ENCODE measurements at regions not wholly inside any gene's neighbourhood (a gene's known extent, or its start where the extent isn't known, plus 50 kb on each side); places are given as distances from the start of the nearest gene placed in this dataset.
A peak's percentile ranks its signal among the peaks of the same experiment; 100 is the strongest.
"Not testable (repeated sequence)": the region's sequence is repeated elsewhere in the genome, so short reads cannot be mapped to it uniquely, and the experiment has no call there.

DNA sequence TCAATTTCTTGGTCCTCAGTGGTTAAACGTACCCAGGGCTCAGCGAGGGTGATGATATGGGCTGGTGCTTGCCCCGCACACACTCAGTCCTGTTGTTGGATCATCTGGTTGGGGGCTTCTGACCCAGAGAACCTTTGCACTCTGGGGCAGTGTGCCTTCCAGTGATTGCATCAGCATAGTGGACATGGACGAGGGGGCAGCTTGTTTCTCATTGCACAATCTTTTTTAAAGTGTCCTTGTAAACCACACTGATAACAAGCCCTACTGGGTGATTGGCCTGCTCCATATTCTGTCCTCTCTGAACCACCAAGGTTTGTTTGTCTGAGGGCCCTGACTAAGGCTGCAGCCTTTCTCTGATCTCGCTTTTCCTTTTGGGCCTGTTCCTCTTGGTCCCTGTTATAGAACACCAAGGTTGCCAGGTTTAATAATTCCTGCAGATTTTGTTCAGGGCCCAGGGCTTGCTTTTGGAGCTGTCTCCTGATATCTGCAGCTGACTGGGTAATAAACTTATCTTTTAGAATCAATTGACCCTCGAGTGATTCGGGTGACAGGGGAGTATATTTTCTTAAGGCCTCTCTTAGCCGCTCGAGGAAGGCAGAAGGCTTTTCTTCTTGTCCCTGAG, 101.6 kb downstream of the SH3GLB1 start (continued):
- peak; percentile 40; the same call in 1 of the 2 replicates for TF ChIP-seq CXXC5 (CRISPR knock-in tag; IDR thresholded peaks at IDR 0.05)
- TF ChIP-seq, protein P1, sequence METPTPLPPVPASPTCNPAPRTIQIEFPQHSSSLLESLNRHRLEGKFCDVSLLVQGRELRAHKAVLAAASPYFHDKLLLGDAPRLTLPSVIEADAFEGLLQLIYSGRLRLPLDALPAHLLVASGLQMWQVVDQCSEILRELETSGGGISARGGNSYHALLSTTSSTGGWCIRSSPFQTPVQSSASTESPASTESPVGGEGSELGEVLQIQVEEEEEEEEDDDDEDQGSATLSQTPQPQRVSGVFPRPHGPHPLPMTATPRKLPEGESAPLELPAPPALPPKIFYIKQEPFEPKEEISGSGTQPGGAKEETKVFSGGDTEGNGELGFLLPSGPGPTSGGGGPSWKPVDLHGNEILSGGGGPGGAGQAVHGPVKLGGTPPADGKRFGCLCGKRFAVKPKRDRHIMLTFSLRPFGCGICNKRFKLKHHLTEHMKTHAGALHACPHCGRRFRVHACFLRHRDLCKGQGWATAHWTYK (CRISPR knock-in tag; IDR thresholded peaks at IDR 0.05): 0 out of 2 replicates have a peak, but pooled peaks have one; percentile 45
- peak; percentile 39; the same call in 1 of the 2 replicates for TF ChIP-seq ZNF589 (CRISPR knock-in tag; IDR thresholded peaks at IDR 0.05; ENCODE audit: low read depth)
- TF ChIP-seq, protein P2, sequence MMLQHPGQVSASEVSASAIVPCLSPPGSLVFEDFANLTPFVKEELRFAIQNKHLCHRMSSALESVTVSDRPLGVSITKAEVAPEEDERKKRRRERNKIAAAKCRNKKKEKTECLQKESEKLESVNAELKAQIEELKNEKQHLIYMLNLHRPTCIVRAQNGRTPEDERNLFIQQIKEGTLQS (IDR thresholded peaks at IDR 0.05): peak; percentile 87
- TF ChIP-seq, protein P2 (CRISPR knock-in tag; conservative IDR thresholded peaks at IDR 0.05): not testable (repeated sequence)
- peak; percentile 46; the same call in 1 of the 2 replicates for TF ChIP-seq ARID1B (IDR thresholded peaks at IDR 0.05)
- peak; percentile 31; the same call in 1 of the 2 replicates for TF ChIP-seq CTBP1 (IDR thresholded peaks at IDR 0.05; ENCODE audit: borderline replicate concordance)
- TF ChIP-seq, protein P3, sequence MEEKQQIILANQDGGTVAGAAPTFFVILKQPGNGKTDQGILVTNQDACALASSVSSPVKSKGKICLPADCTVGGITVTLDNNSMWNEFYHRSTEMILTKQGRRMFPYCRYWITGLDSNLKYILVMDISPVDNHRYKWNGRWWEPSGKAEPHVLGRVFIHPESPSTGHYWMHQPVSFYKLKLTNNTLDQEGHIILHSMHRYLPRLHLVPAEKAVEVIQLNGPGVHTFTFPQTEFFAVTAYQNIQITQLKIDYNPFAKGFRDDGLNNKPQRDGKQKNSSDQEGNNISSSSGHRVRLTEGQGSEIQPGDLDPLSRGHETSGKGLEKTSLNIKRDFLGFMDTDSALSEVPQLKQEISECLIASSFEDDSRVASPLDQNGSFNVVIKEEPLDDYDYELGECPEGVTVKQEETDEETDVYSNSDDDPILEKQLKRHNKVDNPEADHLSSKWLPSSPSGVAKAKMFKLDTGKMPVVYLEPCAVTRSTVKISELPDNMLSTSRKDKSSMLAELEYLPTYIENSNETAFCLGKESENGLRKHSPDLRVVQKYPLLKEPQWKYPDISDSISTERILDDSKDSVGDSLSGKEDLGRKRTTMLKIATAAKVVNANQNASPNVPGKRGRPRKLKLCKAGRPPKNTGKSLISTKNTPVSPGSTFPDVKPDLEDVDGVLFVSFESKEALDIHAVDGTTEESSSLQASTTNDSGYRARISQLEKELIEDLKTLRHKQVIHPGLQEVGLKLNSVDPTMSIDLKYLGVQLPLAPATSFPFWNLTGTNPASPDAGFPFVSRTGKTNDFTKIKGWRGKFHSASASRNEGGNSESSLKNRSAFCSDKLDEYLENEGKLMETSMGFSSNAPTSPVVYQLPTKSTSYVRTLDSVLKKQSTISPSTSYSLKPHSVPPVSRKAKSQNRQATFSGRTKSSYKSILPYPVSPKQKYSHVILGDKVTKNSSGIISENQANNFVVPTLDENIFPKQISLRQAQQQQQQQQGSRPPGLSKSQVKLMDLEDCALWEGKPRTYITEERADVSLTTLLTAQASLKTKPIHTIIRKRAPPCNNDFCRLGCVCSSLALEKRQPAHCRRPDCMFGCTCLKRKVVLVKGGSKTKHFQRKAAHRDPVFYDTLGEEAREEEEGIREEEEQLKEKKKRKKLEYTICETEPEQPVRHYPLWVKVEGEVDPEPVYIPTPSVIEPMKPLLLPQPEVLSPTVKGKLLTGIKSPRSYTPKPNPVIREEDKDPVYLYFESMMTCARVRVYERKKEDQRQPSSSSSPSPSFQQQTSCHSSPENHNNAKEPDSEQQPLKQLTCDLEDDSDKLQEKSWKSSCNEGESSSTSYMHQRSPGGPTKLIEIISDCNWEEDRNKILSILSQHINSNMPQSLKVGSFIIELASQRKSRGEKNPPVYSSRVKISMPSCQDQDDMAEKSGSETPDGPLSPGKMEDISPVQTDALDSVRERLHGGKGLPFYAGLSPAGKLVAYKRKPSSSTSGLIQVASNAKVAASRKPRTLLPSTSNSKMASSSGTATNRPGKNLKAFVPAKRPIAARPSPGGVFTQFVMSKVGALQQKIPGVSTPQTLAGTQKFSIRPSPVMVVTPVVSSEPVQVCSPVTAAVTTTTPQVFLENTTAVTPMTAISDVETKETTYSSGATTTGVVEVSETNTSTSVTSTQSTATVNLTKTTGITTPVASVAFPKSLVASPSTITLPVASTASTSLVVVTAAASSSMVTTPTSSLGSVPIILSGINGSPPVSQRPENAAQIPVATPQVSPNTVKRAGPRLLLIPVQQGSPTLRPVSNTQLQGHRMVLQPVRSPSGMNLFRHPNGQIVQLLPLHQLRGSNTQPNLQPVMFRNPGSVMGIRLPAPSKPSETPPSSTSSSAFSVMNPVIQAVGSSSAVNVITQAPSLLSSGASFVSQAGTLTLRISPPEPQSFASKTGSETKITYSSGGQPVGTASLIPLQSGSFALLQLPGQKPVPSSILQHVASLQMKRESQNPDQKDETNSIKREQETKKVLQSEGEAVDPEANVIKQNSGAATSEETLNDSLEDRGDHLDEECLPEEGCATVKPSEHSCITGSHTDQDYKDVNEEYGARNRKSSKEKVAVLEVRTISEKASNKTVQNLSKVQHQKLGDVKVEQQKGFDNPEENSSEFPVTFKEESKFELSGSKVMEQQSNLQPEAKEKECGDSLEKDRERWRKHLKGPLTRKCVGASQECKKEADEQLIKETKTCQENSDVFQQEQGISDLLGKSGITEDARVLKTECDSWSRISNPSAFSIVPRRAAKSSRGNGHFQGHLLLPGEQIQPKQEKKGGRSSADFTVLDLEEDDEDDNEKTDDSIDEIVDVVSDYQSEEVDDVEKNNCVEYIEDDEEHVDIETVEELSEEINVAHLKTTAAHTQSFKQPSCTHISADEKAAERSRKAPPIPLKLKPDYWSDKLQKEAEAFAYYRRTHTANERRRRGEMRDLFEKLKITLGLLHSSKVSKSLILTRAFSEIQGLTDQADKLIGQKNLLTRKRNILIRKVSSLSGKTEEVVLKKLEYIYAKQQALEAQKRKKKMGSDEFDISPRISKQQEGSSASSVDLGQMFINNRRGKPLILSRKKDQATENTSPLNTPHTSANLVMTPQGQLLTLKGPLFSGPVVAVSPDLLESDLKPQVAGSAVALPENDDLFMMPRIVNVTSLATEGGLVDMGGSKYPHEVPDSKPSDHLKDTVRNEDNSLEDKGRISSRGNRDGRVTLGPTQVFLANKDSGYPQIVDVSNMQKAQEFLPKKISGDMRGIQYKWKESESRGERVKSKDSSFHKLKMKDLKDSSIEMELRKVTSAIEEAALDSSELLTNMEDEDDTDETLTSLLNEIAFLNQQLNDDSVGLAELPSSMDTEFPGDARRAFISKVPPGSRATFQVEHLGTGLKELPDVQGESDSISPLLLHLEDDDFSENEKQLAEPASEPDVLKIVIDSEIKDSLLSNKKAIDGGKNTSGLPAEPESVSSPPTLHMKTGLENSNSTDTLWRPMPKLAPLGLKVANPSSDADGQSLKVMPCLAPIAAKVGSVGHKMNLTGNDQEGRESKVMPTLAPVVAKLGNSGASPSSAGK (IDR thresholded peaks at IDR 0.05): peak; percentile 17; the same call in 1 of the 2 replicates
- TF ChIP-seq, protein P4, sequence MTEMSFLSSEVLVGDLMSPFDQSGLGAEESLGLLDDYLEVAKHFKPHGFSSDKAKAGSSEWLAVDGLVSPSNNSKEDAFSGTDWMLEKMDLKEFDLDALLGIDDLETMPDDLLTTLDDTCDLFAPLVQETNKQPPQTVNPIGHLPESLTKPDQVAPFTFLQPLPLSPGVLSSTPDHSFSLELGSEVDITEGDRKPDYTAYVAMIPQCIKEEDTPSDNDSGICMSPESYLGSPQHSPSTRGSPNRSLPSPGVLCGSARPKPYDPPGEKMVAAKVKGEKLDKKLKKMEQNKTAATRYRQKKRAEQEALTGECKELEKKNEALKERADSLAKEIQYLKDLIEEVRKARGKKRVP (CRISPR knock-in tag; IDR thresholded peaks at IDR 0.05): peak; percentile 93
- TF ChIP-seq SOX6 (IDR thresholded peaks at IDR 0.05): peak; percentile 36; the same call in 1 of the 2 replicates
- peak; percentile 21; the same call in 1 of the 2 replicates for TF ChIP-seq EP400 (IDR thresholded peaks at IDR 0.05)
- TF ChIP-seq CEBPG (CRISPR knock-in tag; IDR thresholded peaks at IDR 0.05): peak; percentile 95
- peak; percentile 90 to 97 for TF ChIP-seq CEBPG (tag; conservative IDR thresholded peaks at IDR 0.05 in 1 of 2, IDR thresholded peaks at IDR 0.05 in 1 of 2)
